PC-9 (cell line): ENCODE measurements at regions not wholly inside any gene's neighbourhood (a gene's known extent, or its start where the extent isn't known, plus 50 kb on each side); places are given as distances from the start of the nearest gene placed in this dataset.

Experiments
- BruUV-seq: library from RNA; stranded (reverse); fragments of 400-500 nt; replicated peaks from 2 replicates; lab custom pipeline; 2021; lab: Mats Ljungman, UMichigan
- CTCF ChIA-PET: fragments of 300-600 bp; sonication (Branson Sonifier 250); formaldehyde crosslinking; loops from one replicate; lab custom pipeline; 2022; ENCODE audit warnings: antibody characterized with exemption; lab: Charles Lee
- POLR2A ChIA-PET: fragments of 300-600 bp; sonication (Branson Sonifier 250); formaldehyde crosslinking; loops from one replicate; lab custom pipeline; 2022; ENCODE audit warnings: antibody characterized with exemption; ENCODE audit not compliant: unreplicated experiment; lab: Charles Lee
- DNase-seq, 2 experiments: peaks; one replicate each; pipeline versions ENCODE4 v3.0.0 to v3.0.0-alpha.2; 2015 to 2022; ENCODE audit warnings: mixed read lengths in 1 of 2
- H2AFZ ChIP-seq: fragments of 200-600 bp; sonication (generic); 2 replicates; pipeline ENCODE4 v1.8.1; 2017; ENCODE audit warnings: antibody characterized with exemption
- H3F3A ChIP-seq: fragments of 200-600 bp; sonication (generic); 2 replicates; pipeline ENCODE4 v1.8.1; 2017; ENCODE audit warnings: antibody characterized with exemption, mild to moderate bottlenecking, low read depth; ENCODE audit not compliant: insufficient read depth
- H3K27ac ChIP-seq: fragments of 200-600 bp; sonication (generic); 2 replicates; pipeline ENCODE4 v1.6.1; 2016; ENCODE audit warnings: mixed run types
- H3K27me3 ChIP-seq: fragments of 200-600 bp; sonication (generic); 2 replicates; pipeline ENCODE4 v1.6.1; 2016; ENCODE audit warnings: low read depth, mixed run types; ENCODE audit not compliant: insufficient read depth
- H3K36me3 ChIP-seq: fragments of 200-600 bp; sonication (generic); 2 replicates; pipeline ENCODE4 v1.6.1; 2016; ENCODE audit warnings: low read depth, mixed run types
- H3K4me1 ChIP-seq: fragments of 200-600 bp; sonication (generic); replicated peaks from 2 replicates; pipeline ENCODE4 v1.6.1; 2016; ENCODE audit warnings: mixed run types; ENCODE audit not compliant: insufficient read depth
- H3K4me2 ChIP-seq: fragments of 200-600 bp; sonication (generic); 2 replicates; pipeline ENCODE4 v1.6.1; 2017; ENCODE audit warnings: mixed run types
- H3K4me3 ChIP-seq: fragments of 200-600 bp; sonication (generic); 2 replicates; pipeline ENCODE4 v1.6.1; 2016; ENCODE audit warnings: mixed run types
- H3K79me2 ChIP-seq: fragments of 200-600 bp; sonication (generic); 2 replicates; pipeline ENCODE4 v1.6.1; 2017; ENCODE audit warnings: low read depth, mixed run types
- H3K9me2 ChIP-seq: fragments of 200-600 bp; sonication (generic); 2 replicates; pipeline ENCODE4 v1.8.1; 2017; ENCODE audit warnings: mild to moderate bottlenecking; ENCODE audit not compliant: insufficient read depth
- H3K9me3 ChIP-seq: fragments of 200-600 bp; sonication (generic); 2 replicates; pipeline ENCODE4 v1.8.1; 2016; ENCODE audit warnings: low read depth; ENCODE audit not compliant: insufficient read depth
- H4K20me1 ChIP-seq: fragments of 200-600 bp; sonication (generic); 2 replicates; pipeline ENCODE4 v1.8.1; 2017; ENCODE audit not compliant: insufficient read depth
- CTCF ChIP-seq: fragments of 200-600 bp; sonication (generic); conservative IDR thresholded peaks from 2 replicates; pipeline ENCODE4 v1.6.1; 2017; ENCODE audit warnings: mixed run types, antibody characterized with exemption, mild to moderate bottlenecking, moderate library complexity
- EZH2 ChIP-seq: fragments of 200-600 bp; sonication (generic); IDR thresholded peaks from 2 replicates; pipeline ENCODE4 v1.8.0; 2017; ENCODE audit warnings: antibody characterized with exemption, low read depth
- intact Hi-C: fragments of 100-400 bp; cut with micrococcal nuclease; formaldehyde crosslinking; loops from one replicate; pipeline ENCODE4 v1.10.0; 2022; ENCODE audit not compliant: unreplicated experiment

GRCh38 chr6:97468981-97469380, 186.0 kb upstream of the MMS22L start:
- H3K9me2 ChIP-seq, result no peaks in the 10 kb centered on the region; the same call in 1 of the 2 replicates
- no peaks in the 10 kb centered on the region for H3K27me3 ChIP-seq
- CTCF ChIA-PET, result no interaction called here
- H3F3A ChIP-seq, result no peaks in the 10 kb centered on the region
- POLR2A ChIA-PET, result no interaction called here
- no peak overlapping the region for H3K27ac ChIP-seq
- H4K20me1 ChIP-seq, result no peaks in the 10 kb centered on the region
- H3K4me1 ChIP-seq, result no peaks in the 10 kb centered on the region
- H3K9me3 ChIP-seq, result no peaks in the 10 kb centered on the region
- DNase-seq, result no peak
- no peak overlapping the region for H3K4me2 ChIP-seq
- TF ChIP-seq EZH2 (no peak), CTCF (no peak)
- no peaks in the 10 kb centered on the region for H3K36me3 ChIP-seq
- no TSS peak for BruUV-seq
- no peak overlapping the region for H2AFZ ChIP-seq
- no peak overlapping the region for H3K4me3 ChIP-seq
- H3K79me2 ChIP-seq, result no peaks in the 10 kb centered on the region
- intact Hi-C loops, result no loop called here

- Histone ChIP-seq H3K27me3 (no peaks in the 10 kb centered on the region), H3K27ac (no peak overlapping the region), H3K79me2 (no peaks in the 10 kb centered on the region), H3K36me3 (no peaks in the 10 kb centered on the region), H3F3A (no peaks in the 10 kb centered on the region), H3K9me2 (no peaks in the 10 kb centered on the region; the same call in 1 of the 2 replicates), H2AFZ (no peak overlapping the region), H3K4me2 (no peak overlapping the region), H3K4me1 (no peaks in the 10 kb centered on the region), H3K9me3 (no peaks in the 10 kb centered on the region), H3K4me3 (no peak overlapping the region), H4K20me1 (no peaks in the 10 kb centered on the region)
- intact Hi-C loops, result no loop called here
- DNase-seq, result no peak
- CTCF ChIA-PET, result no interaction called here
- POLR2A ChIA-PET, result interaction anchor here (0.6 kb wide), 1 partner anchor 594 kb away, joined by 3 read pairs; no protein-coding TSS in a partner anchor
- no TSS peak for BruUV-seq
- TF ChIP-seq EZH2, result no peak
- TF ChIP-seq CTCF, result no peak
These were observed 186.4 kb upstream of the MMS22L start for GRCh38 chr6:97469451-97469850.

- H2AFZ ChIP-seq, result no peak overlapping the region
- no peaks in the 10 kb centered on the region for H3K27me3 ChIP-seq
- no peaks in the 10 kb centered on the region; the same call in 1 of the 2 replicates for H3K9me2 ChIP-seq
- no peaks in the 10 kb centered on the region for H3K36me3 ChIP-seq
- POLR2A ChIA-PET, result no interaction called here
- no peak for TF ChIP-seq EZH2
- TF ChIP-seq CTCF, result no peak
- no peak overlapping the region for H3K4me3 ChIP-seq
- no peaks in the 10 kb centered on the region for H4K20me1 ChIP-seq
- no peaks in the 10 kb centered on the region for H3K79me2 ChIP-seq
- H3F3A ChIP-seq, result no peaks in the 10 kb centered on the region
- BruUV-seq, result no TSS peak
- H3K27ac ChIP-seq, result no peak overlapping the region
- H3K4me1 ChIP-seq, result no peaks in the 10 kb centered on the region
- H3K4me2 ChIP-seq, result no peak overlapping the region
- H3K9me3 ChIP-seq, result no peaks in the 10 kb centered on the region
- intact Hi-C loops, result no loop called here
- DNase-seq, result no peak
- CTCF ChIA-PET, result no interaction called here
These were observed 187.3 kb upstream of the MMS22L start for GRCh38 chr6:97470322-97470721.
